ENCODE measurements at regions not wholly inside any gene's neighbourhood (a gene's known extent, or its start where the extent isn't known, plus 50 kb on each side); places are given as distances from the start of the nearest gene placed in this dataset.

DNA sequence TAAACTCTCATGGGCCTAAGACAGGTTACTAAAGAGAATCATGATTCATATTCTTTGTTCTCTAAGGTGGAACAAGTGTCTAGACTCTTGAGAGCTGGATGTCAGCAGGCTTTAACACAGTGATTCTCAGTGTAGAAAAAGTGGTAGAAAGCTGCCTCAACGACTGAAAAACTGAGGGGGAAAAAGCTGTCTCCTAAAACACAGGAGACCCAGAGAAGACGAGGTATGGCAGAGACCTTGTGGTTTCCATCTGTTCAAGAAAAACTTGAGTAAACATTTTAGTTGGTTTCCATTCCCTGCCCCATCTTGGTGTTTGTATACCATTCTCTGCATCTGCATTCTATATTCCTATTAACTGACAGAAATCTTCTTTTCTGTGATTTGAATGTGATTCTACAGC is 57.6 kb upstream of the MAP3K7 start:
- TF ChIP-seq, protein P1, sequence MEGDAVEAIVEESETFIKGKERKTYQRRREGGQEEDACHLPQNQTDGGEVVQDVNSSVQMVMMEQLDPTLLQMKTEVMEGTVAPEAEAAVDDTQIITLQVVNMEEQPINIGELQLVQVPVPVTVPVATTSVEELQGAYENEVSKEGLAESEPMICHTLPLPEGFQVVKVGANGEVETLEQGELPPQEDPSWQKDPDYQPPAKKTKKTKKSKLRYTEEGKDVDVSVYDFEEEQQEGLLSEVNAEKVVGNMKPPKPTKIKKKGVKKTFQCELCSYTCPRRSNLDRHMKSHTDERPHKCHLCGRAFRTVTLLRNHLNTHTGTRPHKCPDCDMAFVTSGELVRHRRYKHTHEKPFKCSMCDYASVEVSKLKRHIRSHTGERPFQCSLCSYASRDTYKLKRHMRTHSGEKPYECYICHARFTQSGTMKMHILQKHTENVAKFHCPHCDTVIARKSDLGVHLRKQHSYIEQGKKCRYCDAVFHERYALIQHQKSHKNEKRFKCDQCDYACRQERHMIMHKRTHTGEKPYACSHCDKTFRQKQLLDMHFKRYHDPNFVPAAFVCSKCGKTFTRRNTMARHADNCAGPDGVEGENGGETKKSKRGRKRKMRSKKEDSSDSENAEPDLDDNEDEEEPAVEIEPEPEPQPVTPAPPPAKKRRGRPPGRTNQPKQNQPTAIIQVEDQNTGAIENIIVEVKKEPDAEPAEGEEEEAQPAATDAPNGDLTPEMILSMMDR (IDR thresholded peaks at IDR 0.05; ENCODE audit: poor library complexity), result no peak
- no peak for TF ChIP-seq EZH2 (IDR thresholded peaks at IDR 0.05; ENCODE audit: borderline replicate concordance)
- no peak for TF ChIP-seq EZH2phosphoT487 (IDR thresholded peaks at IDR 0.05; ENCODE audit: low read depth, severe bottlenecking, unreplicated experiment)

Data from hepatocyte (in vitro differentiated cells).